Peyer's patch (tissue), 4 donors: ENCODE measurements at regions not wholly inside any gene's neighbourhood (a gene's known extent, or its start where the extent isn't known, plus 50 kb on each side); places are given as distances from the start of the nearest gene placed in this dataset.

ENCODE experiments used
- DNase-seq, 3 donors: peaks; one replicate each; pipeline ENCODE4 v3.0.0-alpha.2; 2017 to 2019
- H3K27ac ChIP-seq, 4 donors: fragments of 200-600 bp; sonication (generic); one replicate each; pipeline ENCODE4 v1.5.1; 2016 to 2019
- H3K27me3 ChIP-seq, 2 donors: fragments of 200-600 bp; sonication (generic); one replicate each; pipeline ENCODE4 v1.5.1; 2019
- H3K36me3 ChIP-seq, 3 donors: fragments of 200-600 bp; sonication (generic); one replicate each; pipeline ENCODE4 v1.5.1; 2016 to 2019
- H3K4me1 ChIP-seq, 4 donors: fragments of 200-600 bp; sonication (generic); one replicate each; pipeline ENCODE4 v1.5.1; 2016 to 2019
- H3K4me3 ChIP-seq, 4 donors: fragments of 200-600 bp; sonication (generic); 1 replicate in 3 of 4; 2 replicates in 1 of 4; pipeline ENCODE4 v1.5.1; 2016 to 2019; ENCODE audit warnings: mild to moderate bottlenecking in 1 of 4
- H3K9me3 ChIP-seq, 4 donors: fragments of 200-600 bp; sonication (generic); one replicate each; pipeline ENCODE4 v1.5.1; 2016 to 2019; ENCODE audit warnings: mild to moderate bottlenecking in 1 of 4
- POLR2A ChIP-seq, 2 donors: fragments of 450-650 bp; IDR thresholded peaks; one replicate each; pipeline ENCODE4 v1.5.1; 2017; ENCODE audit warnings: antibody characterized with exemption in 2 of 2, mild to moderate bottlenecking in 2 of 2, moderate library complexity in 2 of 2
- TF ChIP-seq, protein P1 (sequence below), 6 experiments: fragments of 450-650 bp in 4 of 6; fragments of 200-600 bp in 2 of 6; sonication (generic) in 1 of 6; IDR thresholded peaks; one replicate each; pipeline ENCODE4 v1.5.1; 2017 to 2019; ENCODE audit warnings: antibody characterized with exemption in 6 of 6, mild to moderate bottlenecking in 3 of 6, moderate library complexity in 1 of 6

DNA sequence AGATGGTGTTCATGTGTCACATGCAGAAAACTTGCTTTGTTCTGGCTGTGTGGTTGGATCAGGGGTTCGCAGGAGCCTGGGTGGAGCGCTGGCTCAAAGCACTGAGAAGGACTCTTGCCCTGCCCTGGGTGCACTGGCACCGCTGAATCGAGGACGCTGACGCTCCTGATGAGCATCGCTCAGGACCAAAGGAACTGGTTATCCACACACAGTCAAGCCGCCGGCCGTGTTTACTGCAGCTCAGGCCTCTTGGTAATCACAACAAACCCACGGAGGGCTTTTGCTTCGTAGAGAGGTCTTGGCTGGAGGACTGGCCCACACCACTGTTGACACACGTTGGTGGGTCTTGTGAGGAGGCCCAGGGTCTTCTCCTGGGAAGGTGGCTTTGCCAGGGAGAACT is 299.4 kb upstream of the IRX2 start:
- DNase-seq, result no peak
- H3K4me3 ChIP-seq, result no peak overlapping the region
- no peaks in the 10 kb centered on the region for H3K4me1 ChIP-seq
- no peaks in the 10 kb centered on the region for H3K9me3 ChIP-seq
- no peaks in the 10 kb centered on the region for H3K36me3 ChIP-seq
- TF ChIP-seq, protein P1, sequence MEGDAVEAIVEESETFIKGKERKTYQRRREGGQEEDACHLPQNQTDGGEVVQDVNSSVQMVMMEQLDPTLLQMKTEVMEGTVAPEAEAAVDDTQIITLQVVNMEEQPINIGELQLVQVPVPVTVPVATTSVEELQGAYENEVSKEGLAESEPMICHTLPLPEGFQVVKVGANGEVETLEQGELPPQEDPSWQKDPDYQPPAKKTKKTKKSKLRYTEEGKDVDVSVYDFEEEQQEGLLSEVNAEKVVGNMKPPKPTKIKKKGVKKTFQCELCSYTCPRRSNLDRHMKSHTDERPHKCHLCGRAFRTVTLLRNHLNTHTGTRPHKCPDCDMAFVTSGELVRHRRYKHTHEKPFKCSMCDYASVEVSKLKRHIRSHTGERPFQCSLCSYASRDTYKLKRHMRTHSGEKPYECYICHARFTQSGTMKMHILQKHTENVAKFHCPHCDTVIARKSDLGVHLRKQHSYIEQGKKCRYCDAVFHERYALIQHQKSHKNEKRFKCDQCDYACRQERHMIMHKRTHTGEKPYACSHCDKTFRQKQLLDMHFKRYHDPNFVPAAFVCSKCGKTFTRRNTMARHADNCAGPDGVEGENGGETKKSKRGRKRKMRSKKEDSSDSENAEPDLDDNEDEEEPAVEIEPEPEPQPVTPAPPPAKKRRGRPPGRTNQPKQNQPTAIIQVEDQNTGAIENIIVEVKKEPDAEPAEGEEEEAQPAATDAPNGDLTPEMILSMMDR (IDR thresholded peaks at IDR 0.05), result no peak
- no peaks in the 10 kb centered on the region for H3K27me3 ChIP-seq
- no peak overlapping the region for H3K27ac ChIP-seq

DNA sequence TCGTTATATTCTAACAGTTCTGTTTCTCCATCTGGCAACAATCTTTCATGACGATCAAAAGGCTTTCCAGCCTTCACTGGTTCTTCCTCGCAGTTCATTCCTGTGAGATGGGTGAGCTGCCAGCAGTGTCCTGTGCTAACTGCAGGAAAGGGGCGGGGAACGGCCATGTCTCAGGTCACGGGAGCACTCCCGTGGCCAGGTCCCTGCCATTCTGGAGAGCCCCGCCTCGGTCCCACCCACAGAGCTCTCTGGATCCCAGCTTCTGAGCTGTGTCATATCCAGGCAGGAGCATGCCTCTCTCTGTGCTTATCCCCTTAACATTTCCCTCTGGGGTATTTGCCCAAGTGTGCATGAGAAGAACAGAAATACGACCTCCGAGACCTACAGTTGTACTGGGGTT is 297.8 kb upstream of the IRX2 start:
- Histone ChIP-seq H3K27ac (no peak overlapping the region), H3K4me1 (no peaks in the 10 kb centered on the region), H3K4me3 (no peak overlapping the region), H3K9me3 (no peaks in the 10 kb centered on the region), H3K36me3 (no peaks in the 10 kb centered on the region), H3K27me3 (no peaks in the 10 kb centered on the region)
- DNase-seq, result no peak
- no peak for TF ChIP-seq POLR2A (IDR thresholded peaks at IDR 0.05)
- TF ChIP-seq, protein P1 (IDR thresholded peaks at IDR 0.05), result no peak

DNA sequence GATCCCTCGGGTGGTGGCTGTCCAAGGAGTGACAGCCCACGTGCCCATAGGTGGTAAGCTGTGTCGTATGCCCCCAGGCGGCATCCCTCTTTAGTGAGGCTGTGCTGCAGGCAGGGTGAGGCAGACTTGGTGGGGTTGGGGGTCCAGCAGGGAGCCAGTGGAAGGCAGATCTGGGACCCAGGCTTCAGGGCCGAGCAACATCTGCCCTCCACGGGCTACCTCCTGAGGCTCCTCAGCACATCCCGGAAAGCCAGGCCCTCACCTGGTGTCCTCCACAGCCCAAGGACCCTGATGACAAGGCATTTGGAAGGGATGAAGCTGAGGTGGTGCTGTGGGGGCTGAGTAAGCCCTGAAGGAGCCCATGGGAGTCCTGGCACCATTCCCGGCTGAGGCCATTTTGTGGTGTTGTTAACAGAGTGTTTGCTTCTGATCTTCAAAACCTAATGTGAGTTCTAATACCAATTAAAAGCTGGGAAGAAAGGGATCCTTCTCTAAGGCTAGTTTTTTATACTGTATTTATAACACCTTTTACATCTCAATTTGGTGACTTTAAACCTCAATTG is 295.8 kb upstream of the IRX2 start:
- H3K27me3 ChIP-seq, result no peaks in the 10 kb centered on the region
- no peak overlapping the region for H3K27ac ChIP-seq
- TF ChIP-seq POLR2A (IDR thresholded peaks at IDR 0.05), result no peak
- TF ChIP-seq, protein P1 (IDR thresholded peaks at IDR 0.05), result no peak
- no peak overlapping the region for H3K4me3 ChIP-seq
- DNase-seq, result no peak
- H3K36me3 ChIP-seq, result no peaks in the 10 kb centered on the region
- H3K4me1 ChIP-seq, result no peaks in the 10 kb centered on the region
- no peaks in the 10 kb centered on the region for H3K9me3 ChIP-seq

DNA sequence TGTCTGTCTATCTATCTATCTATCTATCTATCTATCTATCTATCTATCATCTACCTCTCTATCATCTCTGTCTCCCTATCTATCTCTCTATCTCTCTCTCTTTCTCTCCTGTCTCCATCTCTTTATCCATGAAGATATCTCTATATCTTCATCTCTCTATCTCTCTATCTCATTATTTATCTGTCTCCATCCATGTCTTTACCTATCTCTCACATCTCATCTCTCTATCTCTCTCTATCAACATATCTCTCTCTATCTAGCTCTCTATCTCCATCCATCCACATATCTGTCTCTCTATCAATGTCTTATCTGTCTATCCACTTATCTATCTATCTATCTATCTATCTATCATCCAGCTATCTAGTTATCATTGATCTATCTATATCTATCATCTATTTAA is 292.1 kb upstream of the IRX2 start:
- Histone ChIP-seq H3K4me3 (no peak overlapping the region), H3K9me3 (no peaks in the 10 kb centered on the region), H3K36me3 (no peaks in the 10 kb centered on the region), H3K4me1 (no peaks in the 10 kb centered on the region), H3K27me3 (no peaks in the 10 kb centered on the region), H3K27ac (no peak overlapping the region)
- DNase-seq, result no peak
- TF ChIP-seq, protein P1 (IDR thresholded peaks at IDR 0.05), result no peak
- TF ChIP-seq POLR2A (IDR thresholded peaks at IDR 0.05), result no peak

DNA sequence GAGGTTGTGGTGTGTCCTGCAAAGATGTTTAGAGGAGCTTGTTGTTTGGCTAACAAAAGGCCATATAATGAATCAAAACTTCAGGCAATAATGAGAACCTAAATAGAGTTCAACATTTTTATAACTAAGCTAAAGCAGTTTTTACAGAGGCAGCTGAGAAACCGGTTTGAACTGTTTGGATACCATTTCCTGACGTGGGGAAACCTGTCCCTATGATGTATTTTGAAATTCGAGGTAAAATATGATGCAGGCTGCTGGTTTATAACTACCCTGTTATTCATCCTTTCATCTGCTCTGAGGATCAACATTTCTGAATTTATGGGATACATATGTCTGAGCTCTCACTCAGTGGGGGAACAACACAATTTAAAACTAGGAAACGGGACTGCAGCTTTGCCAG is 289.5 kb upstream of the IRX2 start:
- TF ChIP-seq POLR2A (IDR thresholded peaks at IDR 0.05), result no peak
- TF ChIP-seq, protein P1 (IDR thresholded peaks at IDR 0.05), result no peak

More for the DNA sequence above, 289.5 kb upstream of the IRX2 start:
- Histone ChIP-seq H3K4me3 (no peak overlapping the region), H3K27ac (no peak overlapping the region), H3K4me1 (no peaks in the 10 kb centered on the region), H3K27me3 (no peaks in the 10 kb centered on the region), H3K36me3 (no peaks in the 10 kb centered on the region), H3K9me3 (no peaks in the 10 kb centered on the region)
- DNase-seq, result no peak
